ENCODE measurements at regions not wholly inside any gene's neighbourhood (a gene's known extent, or its start where the extent isn't known, plus 50 kb on each side); places are given as distances from the start of the nearest gene placed in this dataset.

DNA sequence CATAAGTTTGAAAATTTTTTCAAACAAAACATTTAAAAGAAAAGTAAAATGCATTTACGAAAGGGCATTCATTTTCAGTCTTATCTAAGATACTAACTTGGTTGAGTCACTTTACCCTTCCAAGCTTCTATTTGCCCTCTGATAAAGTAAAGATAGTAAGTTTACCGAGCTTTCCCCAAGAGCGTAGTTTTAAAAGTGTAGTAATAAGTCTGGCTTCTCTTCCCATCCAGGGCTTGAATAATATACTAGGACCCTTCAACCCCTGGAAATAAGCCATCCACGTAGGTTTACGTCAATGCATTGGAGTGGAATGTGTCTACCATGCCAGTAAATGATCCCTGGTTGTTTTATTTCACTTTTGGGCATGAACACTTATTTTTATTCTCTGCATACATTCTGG is 608.3 kb downstream of the NTRK3 start:
- TF ChIP-seq RAD21 (conservative IDR thresholded peaks at IDR 0.05) (no peak), EZH2 (IDR thresholded peaks at IDR 0.05; ENCODE audit: borderline replicate concordance, insufficient read depth, low read length, poor library complexity, severe bottlenecking) (no peak), POLR2AphosphoS5 (IDR thresholded peaks at IDR 0.05) (no peak), TAF1 (IDR thresholded peaks at IDR 0.05; ENCODE audit: low read depth) (no peak)

All from neural cell (in vitro differentiated cells).